GM19463 (cell line): ENCODE measurements at regions not wholly inside any gene's neighbourhood (a gene's known extent, or its start where the extent isn't known, plus 50 kb on each side); places are given as distances from the start of the nearest gene placed in this dataset.
"Not testable (repeated sequence)": the region's sequence is repeated elsewhere in the genome, so short reads cannot be mapped to it uniquely, and the experiment has no call there.

ENCODE experiments used
- ATAC-seq: cut with Tn5 transposase; IDR thresholded peaks from one replicate; pipeline ENCODE4 v1.9.1; 2021; ENCODE audit warnings: mild to moderate bottlenecking, moderate library complexity; ENCODE audit not compliant: unreplicated experiment

DNA sequence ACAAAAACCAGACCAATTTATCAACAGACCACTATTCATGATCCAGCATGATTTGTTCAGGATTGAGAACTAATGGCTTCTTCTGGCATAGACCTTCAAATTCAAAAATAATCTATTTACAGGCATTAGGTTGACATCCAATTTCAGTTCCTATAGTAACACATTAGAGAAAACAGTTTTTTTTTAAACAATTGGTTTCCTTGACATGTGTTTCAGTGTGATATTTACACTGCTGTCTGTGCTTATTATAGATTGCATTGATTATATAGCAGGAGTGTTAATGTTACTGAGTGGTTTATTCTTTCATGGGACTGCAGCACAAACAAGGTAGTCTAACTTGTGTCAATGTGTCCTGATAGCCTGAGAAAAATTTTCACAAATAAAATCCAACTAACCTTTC is 579.3 kb downstream of the PLOD2 start:
- ATAC-seq: no peak

- ATAC-seq: no peak
These were observed 556.1 kb downstream of the PLOD2 start for GRCh38 chr3:145604851-145605250.

GRCh38 chr3:145620002-145620401 is 541.0 kb downstream of the PLOD2 start:
- ATAC-seq: no peak

DNA sequence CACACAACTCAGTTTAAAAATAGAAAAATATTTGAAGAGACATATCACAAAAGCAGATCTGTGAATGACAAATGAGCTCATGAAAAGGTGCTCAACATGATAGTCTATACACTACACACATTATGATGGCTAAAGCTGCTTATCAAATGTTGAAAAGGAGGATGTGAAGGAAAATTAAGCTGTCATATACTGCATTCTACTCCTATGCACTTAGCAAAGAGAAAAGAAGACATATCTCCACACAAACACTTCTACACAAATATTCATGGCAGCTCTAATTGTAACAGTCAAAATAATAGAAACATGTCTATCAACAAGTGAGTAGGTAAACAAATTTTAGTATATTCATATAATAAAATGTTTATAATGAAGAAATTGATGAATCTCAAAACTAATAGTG is 540.5 kb downstream of the PLOD2 start:
- ATAC-seq: no peak

GRCh38 chr3:145623349-145623748 is 537.6 kb downstream of the PLOD2 start:
- ATAC-seq: no peak

DNA sequence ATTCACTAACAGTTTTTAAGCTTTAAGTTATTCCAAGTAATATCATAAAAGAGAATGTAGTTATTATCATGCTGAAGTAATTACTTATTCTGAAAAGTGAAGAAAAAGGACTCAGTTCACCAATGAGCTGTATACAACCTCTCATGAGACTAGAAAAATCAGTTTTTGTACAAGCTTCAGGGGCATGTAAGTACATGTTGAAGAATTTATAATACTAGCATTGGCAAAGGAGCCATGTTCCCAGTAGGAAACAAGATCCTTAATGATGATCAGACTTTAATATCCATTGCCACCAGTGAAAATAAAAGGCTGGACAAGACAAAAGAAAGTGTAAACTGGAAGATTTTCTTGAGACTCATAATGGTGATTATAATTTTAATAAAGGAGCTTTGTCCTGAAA is 532.8 kb downstream of the PLOD2 start:
- ATAC-seq: no peak

- no peak for ATAC-seq
These were observed 523.9 kb downstream of the PLOD2 start for GRCh38 chr3:145637105-145637504.

GRCh38 chr3:145639003-145639606 is 521.9 kb downstream of the PLOD2 start:
- ATAC-seq: no peak

- ATAC-seq: no peak
These were observed 521.1 kb downstream of the PLOD2 start for GRCh38 chr3:145639875-145640274.

DNA sequence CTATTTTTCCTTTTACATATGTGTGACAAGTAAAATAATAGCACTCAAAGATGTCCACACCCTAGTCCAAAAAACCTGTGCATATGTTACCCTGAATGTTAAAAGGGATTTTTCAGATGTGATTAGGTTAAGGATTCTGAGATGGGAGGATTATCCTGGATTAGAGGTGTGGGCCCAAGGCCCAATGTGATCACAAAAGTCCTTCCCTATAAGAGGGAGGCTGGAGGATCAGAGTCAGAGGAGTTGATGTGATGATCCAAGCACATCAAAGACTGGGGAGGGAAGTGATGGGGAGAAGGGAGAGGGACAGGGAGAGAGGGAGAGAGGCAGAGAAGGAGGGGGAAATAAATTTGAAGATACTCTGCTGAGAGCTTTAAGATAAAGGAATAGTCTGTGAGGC is 512.6 kb downstream of the PLOD2 start:
- no peak for ATAC-seq

DNA sequence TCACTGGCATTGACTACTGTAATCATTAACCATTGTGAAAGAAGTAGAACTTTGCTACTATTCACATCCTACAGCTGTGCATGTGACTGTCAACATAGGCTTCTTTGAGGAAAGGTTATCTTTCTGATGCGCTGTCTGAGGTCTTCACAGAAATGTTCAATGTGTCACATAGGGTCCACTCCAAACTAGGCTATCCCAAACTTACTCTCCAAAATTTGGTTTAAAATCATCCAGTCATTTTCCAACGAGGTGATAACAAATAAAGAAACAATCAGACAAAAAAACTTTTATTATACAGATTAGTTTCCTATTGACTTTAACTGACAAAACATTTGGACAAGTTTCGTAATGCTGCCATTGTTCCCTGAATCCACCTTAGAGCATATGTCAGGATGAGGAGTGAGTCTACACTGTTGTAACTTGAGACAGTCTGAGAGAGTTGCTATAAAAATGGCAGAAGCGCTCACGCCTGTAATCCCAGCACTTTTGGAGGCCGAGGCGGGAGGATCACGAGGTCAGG is 511.6 kb downstream of the PLOD2 start:
- no peak for ATAC-seq

- no peak for ATAC-seq
These were observed 510.8 kb downstream of the PLOD2 start for GRCh38 chr3:145650170-145650569.

GRCh38 chr3:145671121-145671520 is 489.9 kb downstream of the PLOD2 start:
- no peak for ATAC-seq

- ATAC-seq: no peak
These were observed 487.1 kb downstream of the PLOD2 start for GRCh38 chr3:145673838-145674237.

DNA sequence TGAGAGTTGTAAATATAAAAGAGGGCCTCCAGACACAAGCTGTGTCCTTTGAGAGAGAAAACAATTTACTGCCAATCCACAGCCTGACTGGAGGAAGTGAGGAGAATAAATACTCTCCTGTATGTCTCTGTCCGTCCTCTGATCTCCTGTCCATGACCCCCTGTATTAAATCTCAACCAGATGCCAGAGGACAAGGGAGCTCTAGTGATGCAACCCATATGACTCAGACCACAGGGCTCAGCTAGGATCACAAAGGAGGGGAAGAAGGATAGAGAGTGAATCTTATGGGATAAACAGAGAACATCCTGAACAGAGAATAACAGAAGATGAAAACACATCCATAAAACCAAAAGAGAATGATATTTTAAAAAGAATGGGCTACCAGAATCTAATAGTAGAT is 482.6 kb downstream of the PLOD2 start:
- no peak for ATAC-seq

GRCh38 chr3:145681181-145681580 is 479.8 kb downstream of the PLOD2 start:
- ATAC-seq: no peak

DNA sequence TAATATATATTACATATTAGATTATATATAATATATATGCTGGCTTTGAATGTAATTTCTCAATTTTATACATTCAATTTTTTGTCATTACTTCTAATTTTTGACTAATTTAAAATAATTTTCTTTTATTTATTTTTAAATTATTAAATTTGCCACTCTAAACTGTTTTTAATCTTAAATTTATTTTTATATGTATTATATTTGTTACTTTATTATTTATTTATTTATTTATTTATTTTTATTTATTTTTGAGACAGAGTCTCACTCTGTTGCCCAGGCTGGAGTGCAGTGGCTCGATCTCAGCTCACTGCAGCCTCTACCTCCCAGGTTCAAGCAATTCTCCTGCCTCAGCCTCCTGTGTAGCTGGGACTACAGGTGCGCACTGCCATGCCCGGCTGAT is 473.0 kb downstream of the PLOD2 start:
- ATAC-seq: not testable (repeated sequence)

- ATAC-seq: no peak
These were observed 468.2 kb downstream of the PLOD2 start for GRCh38 chr3:145692751-145693150.

GRCh38 chr3:145696011-145696410 is 465.0 kb downstream of the PLOD2 start:
- ATAC-seq: no peak

GRCh38 chr3:145698250-145698649 is 462.7 kb downstream of the PLOD2 start:
- no peak for ATAC-seq

DNA sequence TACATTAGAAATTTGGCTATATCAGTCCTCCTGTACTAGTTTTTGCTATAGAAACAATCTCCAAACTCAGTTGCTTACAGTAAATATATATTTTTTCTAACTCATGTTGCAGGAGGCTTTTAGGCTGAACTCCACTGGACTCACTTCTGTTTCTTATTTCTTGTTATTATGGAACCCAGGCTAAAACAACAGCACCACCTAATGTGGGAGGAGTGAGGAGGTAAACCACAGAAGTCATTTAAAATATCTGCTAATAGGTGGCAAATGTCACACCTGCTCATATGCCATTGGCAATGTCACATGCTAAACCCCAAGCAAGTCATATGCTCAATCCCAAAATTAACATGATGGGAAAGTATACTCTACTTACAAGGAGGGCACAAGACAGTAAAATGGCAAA is 462.2 kb downstream of the PLOD2 start:
- ATAC-seq: no peak

GRCh38 chr3:145704020-145704419 is 457.0 kb downstream of the PLOD2 start:
- no peak for ATAC-seq

DNA sequence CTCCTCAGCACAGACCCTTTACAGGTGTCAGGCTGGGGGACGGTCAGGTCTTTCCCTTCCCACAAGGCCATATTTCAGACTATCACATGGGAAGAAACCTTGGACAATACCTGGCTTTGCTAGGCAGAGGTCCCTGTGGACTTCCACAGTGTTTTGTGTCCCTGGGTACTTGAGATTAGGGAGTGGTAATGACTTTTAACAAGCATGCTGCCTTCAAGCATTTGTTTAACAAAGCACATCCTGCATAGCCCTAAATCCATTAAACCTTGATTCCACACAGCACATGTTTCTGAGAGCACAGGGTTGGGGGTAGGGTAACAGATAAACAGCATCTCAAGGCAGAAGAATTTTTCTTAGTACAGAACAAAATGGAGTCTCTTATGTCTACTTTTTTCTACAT is 451.2 kb downstream of the PLOD2 start:
- not testable (repeated sequence) for ATAC-seq
